ENCODE measurements at regions not wholly inside any gene's neighbourhood (a gene's known extent, or its start where the extent isn't known, plus 50 kb on each side); places are given as distances from the start of the nearest gene placed in this dataset.

DNA sequence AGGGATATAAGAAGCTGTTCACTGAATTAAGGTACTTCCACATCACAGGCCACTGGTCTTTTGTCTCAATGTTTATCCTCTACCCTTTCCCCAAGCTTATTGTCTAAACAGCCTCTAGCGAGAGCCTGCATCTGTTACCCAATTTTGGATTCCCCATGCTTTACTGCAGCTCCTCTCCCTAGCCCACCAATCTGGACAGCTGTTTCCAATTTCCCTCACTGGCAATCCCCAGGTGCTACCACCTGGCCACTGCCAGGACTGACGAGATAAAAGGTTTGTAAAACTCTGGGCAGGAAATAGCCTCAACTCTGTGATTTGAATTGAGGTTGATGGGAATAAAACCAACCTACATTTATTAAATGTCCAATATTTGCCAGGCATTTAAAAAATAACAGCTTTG is 58.0 kb upstream of the TEX9 start:
- Histone ChIP-seq H2AFZ (ENCODE audit: low read length) (no peak overlapping the region), H3K27ac (ENCODE audit: low read length) (no peak overlapping the region), H3K27me3 (ENCODE audit: low read length) (no peaks in the 10 kb centered on the region), H4K20me1 (ENCODE audit: insufficient read depth, low read depth, low read length) (no peaks in the 10 kb centered on the region), H3K4me2 (ENCODE audit: low read depth, low read length, poor library complexity, severe bottlenecking) (no peak overlapping the region), H3K36me3 (ENCODE audit: insufficient read depth, low read length) (no peaks in the 10 kb centered on the region), H3K9me3 (ENCODE audit: low read length) (no peaks in the 10 kb centered on the region), H3K9ac (ENCODE audit: low read length) (no peak overlapping the region), H3K79me2 (ENCODE audit: low read length) (no peaks in the 10 kb centered on the region), H3K4me3 (ENCODE audit: low read length) (no peak overlapping the region), H3K9me2 (replicated peaks; ENCODE audit: insufficient read depth, low read length) (no peaks in the 10 kb centered on the region), H3K4me1 (ENCODE audit: low read length) (no peaks in the 10 kb centered on the region)
- no peak for DNase-seq

GRCh38 chr15:56298723-56299122 is 55.0 kb upstream of the RFX7 start:
- DNase-seq: no peak
- Histone ChIP-seq H3K27ac (ENCODE audit: low read length) (no peak overlapping the region), H3K4me3 (ENCODE audit: low read length) (no peak overlapping the region), H3K9me2 (replicated peaks; ENCODE audit: insufficient read depth, low read length) (0 out of 2 replicates have a peak, but pooled peaks cover 3% of the 10 kb centered on the region), H3K9ac (ENCODE audit: low read length) (no peak overlapping the region), H3K36me3 (ENCODE audit: insufficient read depth, low read length) (no peaks in the 10 kb centered on the region), H3K4me1 (ENCODE audit: low read length) (no peaks in the 10 kb centered on the region), H2AFZ (ENCODE audit: low read length) (no peak overlapping the region), H3K27me3 (ENCODE audit: low read length) (no peaks in the 10 kb centered on the region), H3K79me2 (ENCODE audit: low read length) (no peaks in the 10 kb centered on the region), H4K20me1 (ENCODE audit: insufficient read depth, low read depth, low read length) (no peaks in the 10 kb centered on the region), H3K9me3 (ENCODE audit: low read length) (no peaks in the 10 kb centered on the region), H3K4me2 (ENCODE audit: low read depth, low read length, poor library complexity, severe bottlenecking) (no peak overlapping the region)

- peak; percentile 40 for DNase-seq
- Histone ChIP-seq H3K9ac (ENCODE audit: low read length) (no peak overlapping the region), H3K4me3 (ENCODE audit: low read length) (no peak overlapping the region), H3K4me2 (ENCODE audit: low read depth, low read length, poor library complexity, severe bottlenecking) (no peak overlapping the region), H3K79me2 (ENCODE audit: low read length) (no peaks in the 10 kb centered on the region), H2AFZ (ENCODE audit: low read length) (no peak overlapping the region), H3K9me3 (ENCODE audit: low read length) (no peaks in the 10 kb centered on the region), H3K27me3 (ENCODE audit: low read length) (no peaks in the 10 kb centered on the region), H3K27ac (ENCODE audit: low read length) (no peak overlapping the region), H3K9me2 (replicated peaks; ENCODE audit: insufficient read depth, low read length) (0 out of 2 replicates have a peak, but pooled peaks cover 3% of the 10 kb centered on the region), H3K4me1 (ENCODE audit: low read length) (no peaks in the 10 kb centered on the region), H4K20me1 (ENCODE audit: insufficient read depth, low read depth, low read length) (no peaks in the 10 kb centered on the region), H3K36me3 (ENCODE audit: insufficient read depth, low read length) (no peaks in the 10 kb centered on the region)
Measured at GRCh38 chr15:56295433-56295832, 51.8 kb upstream of the RFX7 start.

- Histone ChIP-seq H3K9ac (ENCODE audit: low read length) (no peak overlapping the region), H3K9me3 (ENCODE audit: low read length) (peaks cover under 1% of the 10 kb centered on the region), H3K4me1 (ENCODE audit: low read length) (no peaks in the 10 kb centered on the region), H3K27me3 (ENCODE audit: low read length) (peaks cover 2% of the 10 kb centered on the region; the same call in 1 of the 2 replicates), H4K20me1 (ENCODE audit: insufficient read depth, low read depth, low read length) (no peaks in the 10 kb centered on the region), H3K27ac (ENCODE audit: low read length) (no peak overlapping the region), H3K79me2 (ENCODE audit: low read length) (no peaks in the 10 kb centered on the region), H3K4me2 (ENCODE audit: low read depth, low read length, poor library complexity, severe bottlenecking) (no peak overlapping the region), H3K36me3 (ENCODE audit: insufficient read depth, low read length) (no peaks in the 10 kb centered on the region), H3K4me3 (ENCODE audit: low read length) (no peak overlapping the region), H2AFZ (ENCODE audit: low read length) (no peak overlapping the region), H3K9me2 (replicated peaks; ENCODE audit: insufficient read depth, low read length) (no peaks in the 10 kb centered on the region)
- DNase-seq: no peak
Measured at GRCh38 chr15:56293495-56294292, 50.0 kb upstream of the RFX7 start.
